Renal pelvis (tissue), 1 donor: ENCODE measurements at regions not wholly inside any gene's neighbourhood (a gene's known extent, or its start where the extent isn't known, plus 50 kb on each side); places are given as distances from the start of the nearest gene placed in this dataset.
A peak's percentile ranks its signal among the peaks of the same experiment; 100 is the strongest.

Experiments
- DNase-seq: peaks from one replicate; pipeline ENCODE4 v3.0.0-alpha.2; 2013

DNA sequence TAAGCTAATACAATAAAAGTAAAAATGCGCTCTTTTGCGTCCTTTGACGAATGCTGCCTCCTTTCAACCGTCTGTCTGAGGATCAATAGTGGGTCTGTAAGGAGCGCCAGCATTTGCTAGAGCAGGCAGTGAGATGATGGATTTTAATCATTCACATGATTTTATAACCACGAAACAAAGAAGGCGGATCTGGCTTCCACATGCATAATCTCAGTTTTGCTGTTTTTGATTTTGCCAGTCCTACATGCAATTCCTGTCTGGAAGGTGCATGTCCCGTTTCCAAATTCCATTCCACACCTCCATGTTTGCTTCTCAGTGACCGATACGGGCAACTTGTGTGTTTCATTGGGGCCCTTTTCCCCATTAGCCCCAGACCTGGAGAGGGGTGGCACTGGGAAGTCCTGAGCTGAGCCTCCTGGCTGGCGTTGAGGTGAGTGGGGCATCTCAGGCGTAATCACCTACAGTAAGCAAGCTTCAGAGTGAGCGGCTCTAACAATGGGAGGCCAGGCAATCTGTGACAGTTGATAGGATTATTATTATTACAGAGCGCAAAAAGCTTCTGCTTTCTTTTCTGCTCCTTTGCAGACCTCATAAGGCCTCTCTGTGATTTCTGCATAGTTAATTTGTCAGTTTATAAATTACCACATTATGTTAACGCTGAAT lies 405.4 kb downstream of the ZSWIM6 start:
- no peak for DNase-seq

DNA sequence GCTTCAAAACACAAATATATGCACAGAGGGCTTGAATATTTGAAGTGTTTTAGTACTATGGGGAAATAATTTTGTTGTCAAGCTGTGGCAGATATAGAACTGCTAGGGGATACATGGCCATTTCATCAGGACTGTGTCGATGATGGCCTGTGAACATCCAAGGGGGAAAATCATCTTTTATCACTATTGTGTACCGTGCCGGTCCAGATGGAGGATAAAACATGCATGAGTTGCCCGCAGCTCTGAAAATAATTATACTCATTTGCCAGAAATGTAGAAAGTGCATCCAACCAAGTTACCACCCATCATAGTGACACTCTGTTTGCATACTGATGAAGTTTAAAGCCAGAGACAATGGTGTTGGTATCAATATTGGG lies 405.9 kb downstream of the ZSWIM6 start:
- DNase-seq, result no peak

DNA sequence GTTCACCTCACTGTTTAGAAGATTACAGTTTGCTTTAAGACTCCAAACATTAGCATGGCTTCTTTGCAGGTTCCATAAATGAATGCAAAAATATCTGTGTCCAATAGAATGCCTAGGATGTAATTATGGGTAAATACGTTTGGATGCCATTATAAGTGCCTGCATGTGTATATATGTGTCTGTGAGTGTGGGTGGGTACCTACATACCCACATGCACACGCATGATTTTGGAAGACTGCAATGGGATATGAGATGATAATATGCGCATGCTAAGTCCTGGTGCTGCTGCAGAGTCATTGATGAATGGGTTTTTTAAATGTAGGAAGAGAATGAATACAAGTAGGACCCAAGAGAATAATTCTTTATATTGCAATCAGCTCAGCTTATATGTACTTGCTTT lies 406.4 kb downstream of the ZSWIM6 start:
- no peak for DNase-seq

DNA sequence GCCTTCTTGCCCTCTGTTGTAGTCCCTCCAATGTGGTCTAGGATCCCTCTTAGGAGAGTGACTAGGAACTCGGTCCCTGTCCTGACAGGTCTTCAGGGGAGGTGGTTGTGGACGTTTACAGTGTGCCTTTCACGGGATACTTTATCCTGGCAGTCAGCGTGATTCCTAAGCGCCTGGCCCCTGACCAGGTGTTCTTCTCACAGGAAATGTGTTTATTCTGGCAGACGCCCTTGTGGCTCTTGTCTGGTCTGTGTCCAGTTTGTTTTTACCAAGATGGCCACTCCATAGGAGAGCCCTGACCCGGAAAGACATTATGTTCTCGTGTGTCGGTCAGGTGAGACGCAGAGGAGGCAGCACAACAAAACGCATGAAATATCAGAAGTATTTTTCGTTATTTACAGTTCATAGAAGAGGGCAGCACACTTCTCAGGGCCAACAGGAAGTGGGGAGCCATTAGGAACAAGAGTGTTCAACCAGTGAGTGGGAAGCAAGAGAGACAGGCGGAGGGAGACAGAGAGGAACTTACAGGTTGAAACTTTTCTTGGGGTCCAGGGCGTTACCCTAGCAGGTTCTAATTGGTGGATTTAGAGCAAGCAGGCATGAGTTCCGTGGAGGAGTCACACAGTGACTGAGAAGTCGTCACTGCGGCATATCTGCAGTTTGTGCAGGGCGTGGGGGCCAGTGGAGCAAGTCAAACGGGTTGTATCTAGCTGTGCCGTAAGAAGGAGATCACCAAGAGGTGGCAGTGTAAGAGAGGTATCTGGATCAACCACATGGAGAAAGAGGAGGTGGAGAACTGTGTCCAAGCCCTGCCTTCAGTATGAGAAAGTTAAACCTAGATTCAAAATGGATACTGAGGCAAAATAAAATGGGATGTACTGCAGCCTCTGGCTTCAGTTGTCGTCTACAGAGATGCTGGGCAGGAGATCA lies 412.9 kb downstream of the ZSWIM6 start:
- DNase-seq, result peak; percentile 21

DNA sequence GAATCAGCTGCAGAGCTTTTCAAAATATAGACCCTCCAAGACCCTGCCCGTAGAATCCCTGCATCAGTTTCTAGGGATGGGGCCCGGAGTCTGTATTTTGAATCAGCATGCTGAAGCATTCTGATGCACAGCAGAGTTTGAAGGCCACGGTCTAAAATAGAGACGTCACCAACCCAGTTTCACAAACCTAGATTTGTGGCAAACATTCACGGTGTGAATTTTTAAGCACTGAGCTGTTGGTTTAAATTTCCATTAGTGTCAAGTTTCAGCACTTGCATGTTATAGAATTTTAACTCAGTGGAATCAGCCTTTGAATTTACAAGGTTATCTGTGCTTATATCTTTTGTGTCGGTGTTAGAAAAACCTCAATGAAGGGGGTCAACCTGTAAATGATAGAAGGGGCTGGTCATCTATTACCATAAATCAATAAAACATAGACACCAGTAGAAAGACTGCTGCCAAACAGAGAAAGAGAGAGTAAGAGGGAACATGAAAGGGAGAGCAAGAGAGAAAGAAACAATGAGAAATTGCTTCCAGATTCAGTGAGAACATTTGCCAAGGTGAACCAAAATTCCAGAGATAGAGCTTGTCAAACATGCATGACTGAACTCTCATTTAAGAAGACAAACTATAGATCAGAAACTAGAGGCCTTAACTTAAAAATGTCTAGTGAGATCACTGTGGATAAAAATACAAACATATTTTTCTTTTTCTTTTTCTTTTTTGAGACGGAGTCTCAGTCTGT lies 414.9 kb downstream of the ZSWIM6 start:
- no peak for DNase-seq

DNA sequence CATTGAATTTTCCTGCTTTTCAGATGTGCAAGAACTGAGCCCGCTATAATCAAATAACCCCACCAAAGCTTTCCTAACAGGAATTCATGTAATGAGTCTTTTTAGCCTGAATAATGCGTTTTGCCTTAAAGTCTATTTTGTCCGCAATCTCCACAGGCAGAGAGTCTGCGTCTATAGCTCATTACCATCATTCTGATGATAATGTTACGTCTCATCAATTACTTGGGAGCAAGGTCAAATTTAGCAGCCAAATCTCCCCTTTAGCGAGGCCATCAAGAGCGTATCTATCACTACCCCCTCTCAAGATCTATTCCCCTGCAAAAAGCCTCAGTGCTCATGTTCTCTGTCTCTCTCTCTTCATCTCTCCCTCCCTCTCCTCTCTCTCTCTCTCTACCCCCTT lies 416.1 kb downstream of the ZSWIM6 start:
- no peak for DNase-seq

DNA sequence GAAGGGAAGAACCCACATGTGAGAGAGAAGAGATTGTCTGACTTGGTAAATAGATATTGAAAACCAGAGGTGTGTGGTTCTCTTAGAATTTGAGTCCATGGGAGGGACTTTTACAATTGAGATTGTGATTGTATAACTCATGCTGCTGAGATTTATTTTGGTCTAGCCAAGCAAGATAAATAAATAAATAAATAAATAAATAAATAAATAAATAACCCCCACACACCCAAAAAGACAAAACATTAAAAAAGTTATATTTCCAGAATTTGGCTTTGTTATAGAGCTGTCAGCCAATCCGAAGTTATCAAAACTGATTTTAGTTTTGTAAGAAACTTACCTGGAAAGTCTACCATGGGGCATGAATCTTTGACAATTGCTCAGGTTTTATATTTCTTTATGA lies 416.6 kb downstream of the ZSWIM6 start:
- no peak for DNase-seq

DNA sequence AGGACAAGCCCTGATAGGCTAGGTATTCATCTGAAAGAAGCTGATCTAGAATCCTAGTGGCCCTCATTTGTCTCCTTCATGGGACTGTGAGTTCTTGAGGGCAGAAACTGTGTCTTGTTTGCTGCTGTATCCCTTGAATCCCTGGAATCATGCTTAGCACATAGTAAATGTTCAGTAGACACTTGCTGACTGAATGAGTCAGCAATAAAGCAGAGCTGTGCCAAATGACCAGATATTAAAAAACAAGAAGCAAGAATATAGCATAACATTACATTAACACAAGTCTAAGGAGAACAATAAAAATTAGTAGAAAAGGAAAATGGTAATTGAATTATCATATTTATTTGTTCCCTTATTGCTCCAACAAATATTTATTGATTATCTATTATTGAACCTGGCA lies 420.5 kb downstream of the ZSWIM6 start:
- no peak for DNase-seq

DNA sequence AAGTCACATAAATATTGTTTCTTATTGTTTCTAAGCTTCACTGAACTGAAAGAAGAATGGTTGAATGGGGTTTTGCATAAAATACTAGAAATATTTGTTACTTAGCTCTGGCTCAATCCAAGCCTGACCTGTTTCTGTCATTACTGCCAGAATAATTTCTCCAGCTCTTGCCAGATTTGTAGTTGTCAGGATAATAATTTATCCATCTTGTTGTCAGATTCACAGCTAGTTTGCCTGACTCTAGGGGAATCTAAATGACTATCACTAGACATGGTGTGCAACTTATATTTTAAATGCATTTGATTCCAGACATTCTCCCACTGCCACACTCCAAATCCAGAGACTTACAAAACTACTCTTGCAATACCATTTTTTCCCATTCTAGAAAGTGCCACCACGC lies 422.7 kb downstream of the ZSWIM6 start:
- DNase-seq, result no peak

DNA sequence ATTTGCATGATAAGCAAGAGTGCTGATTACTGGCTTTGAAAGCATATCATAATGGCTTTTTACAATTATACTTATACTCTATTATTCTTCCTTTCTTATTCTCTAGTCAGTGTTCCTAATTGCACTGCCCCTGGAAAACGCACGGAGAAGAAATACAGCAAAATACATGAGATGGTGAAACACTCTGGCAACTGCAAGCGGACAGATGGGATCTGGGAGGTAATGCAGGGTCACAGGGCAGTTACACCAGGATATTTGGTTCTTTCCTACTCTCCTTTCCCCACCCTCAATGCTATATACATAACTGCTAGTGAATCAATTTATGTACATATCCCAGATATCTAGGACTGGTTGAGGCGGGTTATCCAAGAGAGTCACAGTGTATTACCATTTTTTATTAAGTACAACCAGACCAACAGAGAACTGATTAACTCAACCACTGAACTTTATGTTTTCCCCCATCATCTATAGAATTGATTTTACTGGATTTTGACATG lies 423.7 kb downstream of the ZSWIM6 start:
- no peak for DNase-seq

DNA sequence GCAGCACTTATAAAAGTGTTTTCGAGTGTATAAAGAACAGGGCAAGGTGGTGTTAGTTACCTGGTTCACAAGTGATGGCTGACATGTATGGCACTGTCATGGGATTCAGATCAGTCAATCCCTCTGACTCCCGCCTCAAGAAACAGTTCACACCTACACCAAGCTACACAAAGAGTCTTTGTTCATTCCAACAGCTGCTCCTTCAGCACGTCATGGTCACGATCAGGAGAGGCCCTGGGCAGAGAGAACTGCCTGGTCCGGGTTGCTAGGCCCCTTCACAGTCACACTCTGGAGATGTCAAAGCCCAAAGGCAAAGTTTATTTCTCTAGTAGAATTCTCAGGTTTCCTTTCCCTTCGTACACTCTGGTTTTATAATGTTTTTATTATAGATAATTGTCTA lies 426.7 kb downstream of the ZSWIM6 start:
- no peak for DNase-seq

DNA sequence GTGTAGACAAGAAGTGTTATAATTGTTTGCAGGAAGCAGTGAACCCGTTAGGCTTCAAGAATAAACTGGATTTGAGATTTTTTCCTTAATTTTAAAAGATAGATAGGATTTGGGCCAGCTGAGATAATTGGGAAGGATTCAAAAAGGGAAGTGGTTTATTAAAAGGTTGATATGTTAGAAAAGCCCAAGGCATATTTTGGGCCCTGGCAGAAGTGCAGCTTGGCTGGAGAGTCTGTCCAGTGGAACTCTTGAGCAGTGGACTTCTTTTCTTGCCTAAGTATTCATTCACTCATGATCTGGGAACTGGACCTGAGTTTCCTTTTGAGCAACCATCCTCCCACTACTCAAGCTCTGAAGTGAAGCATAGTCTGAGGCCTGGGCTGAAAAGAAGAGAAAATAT lies 433.4 kb downstream of the ZSWIM6 start:
- no peak for DNase-seq

DNA sequence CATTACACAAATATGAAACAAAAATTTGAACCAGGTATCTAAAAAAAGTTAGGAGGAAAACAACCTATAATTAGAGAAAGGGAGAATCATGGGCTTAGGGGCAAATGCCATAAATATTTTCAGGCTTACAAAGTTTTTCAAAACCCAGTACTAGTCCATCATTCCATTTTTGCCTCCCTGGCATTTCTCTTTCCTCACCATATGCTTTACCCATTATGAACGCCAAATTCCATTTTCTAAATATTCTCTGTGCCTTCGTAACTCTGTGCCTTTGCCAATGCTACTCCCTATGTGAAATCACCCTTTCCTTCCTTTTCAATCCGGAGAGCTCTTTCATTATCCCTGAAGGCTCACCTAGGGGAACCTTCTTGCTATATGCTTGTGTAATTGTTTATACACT lies 434.1 kb downstream of the ZSWIM6 start:
- DNase-seq, result no peak

DNA sequence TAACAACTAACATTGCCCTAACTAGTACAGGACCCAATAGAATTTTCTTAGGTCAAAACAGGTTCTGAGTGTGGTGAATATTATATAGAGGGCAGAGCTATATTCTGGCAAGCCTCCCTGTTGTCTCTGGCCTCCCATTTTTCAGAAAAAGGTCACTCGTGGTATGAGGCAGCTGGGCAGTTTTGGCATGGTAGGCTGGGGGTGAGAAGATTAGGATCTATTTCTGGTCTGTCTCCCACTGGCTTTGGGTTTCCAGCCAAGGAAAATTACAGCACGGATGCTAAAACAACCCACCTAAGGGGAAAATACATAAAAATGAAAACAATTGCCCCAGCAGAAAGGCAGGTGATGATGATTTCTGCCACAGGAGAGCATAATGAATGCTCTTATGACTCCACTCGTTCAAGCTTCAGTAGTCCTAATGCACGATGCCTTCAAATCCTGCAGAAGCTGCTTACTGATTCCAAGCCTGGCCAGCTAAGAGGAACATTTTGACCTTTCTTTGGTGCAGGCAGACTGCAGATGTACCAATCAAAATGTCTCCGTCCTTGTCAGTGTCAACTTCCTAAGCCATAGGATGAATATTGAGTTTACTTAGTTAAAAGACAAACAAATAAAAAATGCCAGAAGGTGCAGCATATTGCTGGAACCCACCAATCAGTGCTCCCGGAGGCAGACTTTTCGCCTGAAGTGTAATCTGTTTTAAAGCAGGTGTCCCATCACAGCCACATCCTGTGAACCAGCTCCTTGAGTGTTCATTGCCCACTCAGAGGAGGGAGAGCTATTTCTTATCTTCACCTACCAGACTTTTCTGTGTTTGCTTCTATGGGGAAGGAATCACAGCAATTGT lies 435.4 kb downstream of the ZSWIM6 start:
- no peak for DNase-seq

DNA sequence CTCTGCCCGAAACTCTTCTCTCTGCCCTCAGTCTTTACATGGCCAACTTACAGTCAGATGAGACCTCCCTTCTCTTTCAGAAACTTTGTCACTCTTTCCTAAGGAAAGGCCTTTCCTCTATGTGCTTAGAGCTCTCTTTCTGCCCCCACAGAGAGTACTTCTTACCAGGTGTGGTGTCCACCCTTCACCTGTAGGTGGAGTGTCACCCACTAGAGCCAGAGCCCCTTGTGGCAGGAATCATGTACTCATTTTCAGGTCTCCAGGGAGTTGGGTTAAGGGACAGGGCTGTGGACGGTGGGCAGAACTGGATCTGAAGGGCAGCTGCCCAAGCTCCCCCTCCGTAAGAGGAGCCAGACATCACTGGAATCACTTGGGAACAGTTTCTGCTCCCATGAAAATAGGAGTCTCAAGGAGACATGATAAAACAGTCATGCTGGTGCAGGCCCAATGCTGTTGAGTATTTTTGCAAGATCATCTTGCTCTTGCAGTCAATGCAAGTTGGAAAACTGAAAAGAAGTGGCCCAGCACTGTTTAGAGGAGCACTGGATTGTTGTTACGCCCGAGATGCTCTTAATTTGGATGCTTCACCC lies 436.7 kb downstream of the ZSWIM6 start:
- DNase-seq, result no peak

DNA sequence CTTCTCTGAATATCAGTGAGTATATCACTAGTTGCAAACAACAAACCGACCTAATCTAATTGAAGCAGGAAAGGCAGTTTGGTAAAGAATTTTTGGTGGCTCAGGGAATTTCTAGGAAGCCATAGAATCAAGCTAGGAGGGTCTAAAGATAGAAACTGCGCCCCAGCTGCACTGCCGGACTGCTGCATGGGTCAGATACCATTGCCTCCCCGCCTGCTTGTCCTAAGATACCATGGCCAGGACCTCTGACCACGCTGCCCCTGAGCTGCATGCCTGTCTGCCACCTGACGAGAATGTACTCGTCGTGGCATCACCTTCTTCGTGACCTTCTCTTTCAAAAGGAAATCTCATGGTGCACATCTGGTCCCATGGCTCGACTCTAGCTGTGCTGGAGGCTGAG lies 439.0 kb downstream of the ZSWIM6 start:
- no peak for DNase-seq

DNA sequence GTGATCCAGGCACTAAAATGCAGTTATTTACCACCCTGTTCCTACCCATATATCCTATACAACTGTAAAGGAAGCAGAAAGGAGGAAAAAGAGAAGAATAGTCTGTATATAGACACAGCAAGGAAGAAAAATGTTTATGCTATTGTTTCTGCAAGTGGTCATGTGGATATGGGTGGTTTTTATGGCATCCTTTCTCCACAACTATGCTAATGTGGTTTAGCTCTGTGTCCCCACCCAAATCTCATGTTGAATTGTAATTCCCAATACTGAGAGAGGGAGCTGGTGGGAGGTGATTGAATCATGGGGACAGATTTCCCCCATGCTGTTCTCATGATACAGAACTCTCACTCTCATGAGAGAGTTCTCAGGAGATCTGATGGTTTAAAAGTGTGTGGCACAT lies 439.8 kb downstream of the ZSWIM6 start:
- DNase-seq, result no peak

DNA sequence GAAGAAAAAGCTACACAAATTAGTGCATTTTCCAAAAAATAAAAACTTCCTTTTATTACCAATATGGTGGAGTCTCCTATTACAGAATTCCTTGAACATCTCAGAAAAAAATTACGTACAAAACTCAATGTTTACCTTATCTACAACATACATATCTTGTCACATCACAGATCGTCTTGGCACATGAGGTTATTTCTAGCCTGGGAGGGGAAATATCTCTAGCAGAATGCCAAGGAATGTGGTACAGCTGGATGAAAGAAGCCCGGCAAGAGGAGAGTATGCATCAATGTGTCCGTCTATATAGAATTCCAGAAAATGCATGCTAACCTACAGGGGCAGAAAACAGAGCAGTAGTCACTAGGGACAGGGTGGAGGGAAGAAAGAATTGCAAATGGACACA lies 443.8 kb downstream of the ZSWIM6 start:
- DNase-seq, result no peak

DNA sequence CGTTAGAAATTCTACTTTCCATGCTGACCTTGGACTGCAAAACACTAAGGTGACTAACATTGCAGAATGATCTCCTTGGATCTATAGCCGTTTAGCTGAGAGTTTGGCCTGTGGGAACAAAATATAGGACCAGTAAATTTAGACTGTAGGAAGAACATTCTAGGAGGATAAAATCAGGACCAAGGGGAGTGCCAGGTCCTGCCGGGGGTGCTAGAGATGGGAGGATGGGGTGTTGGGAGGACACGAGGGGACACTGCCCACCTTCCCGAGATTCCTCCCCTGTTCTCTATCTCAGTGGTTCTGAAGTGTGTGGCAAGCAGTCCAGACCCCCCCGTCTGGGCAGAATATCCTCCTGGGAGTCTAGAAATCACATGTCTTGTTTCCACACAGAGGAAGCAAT lies 445.2 kb downstream of the ZSWIM6 start:
- no peak for DNase-seq

DNA sequence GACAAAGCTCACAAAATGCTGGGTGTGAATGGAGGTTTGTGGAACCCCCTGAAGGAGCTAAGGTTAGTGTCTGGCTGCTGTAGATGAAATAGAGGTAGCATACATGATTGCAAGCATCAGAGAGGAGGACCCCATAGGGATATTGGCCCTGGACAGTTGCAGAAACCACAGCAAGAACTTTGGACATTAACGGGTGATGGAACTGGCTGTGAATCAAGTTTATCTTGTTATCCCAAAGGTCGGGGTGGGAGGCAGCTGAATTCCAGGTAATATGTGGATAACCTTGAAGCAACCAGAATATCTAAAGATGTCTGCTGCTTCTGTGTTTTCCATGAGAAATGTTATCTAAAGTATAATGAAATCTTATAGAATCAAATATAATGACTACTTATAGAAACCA lies 447.7 kb downstream of the ZSWIM6 start:
- no peak for DNase-seq

DNA sequence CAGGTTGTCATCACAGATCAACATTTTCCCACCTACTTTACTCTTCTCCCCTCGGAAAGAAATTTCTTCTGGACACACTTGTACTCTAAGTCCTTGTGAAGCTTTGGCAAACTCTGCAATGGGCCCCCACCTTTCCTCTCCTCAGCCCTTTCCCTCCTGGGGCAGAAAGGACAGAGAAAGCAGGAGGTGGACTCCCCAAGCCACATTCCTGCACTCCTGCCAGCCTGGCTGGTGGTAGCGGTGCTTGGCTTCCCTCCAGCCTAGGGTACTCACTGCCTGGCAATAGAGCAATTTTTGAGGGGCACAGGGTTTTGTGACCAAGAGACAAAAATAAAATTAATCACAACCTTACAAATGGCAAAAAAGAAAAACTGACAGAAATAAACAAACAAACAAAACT lies 451.4 kb downstream of the ZSWIM6 start:
- DNase-seq, result no peak
